NCI-H526 (cell line): ENCODE measurements at regions not wholly inside any gene's neighbourhood (a gene's known extent, or its start where the extent isn't known, plus 50 kb on each side); places are given as distances from the start of the nearest gene placed in this dataset.

ENCODE experiments used
- DNase-seq, 2 experiments: peaks; one replicate each; lab custom pipeline; 2025; lab: John Stamatoyannopoulos, UW

GRCh38 chr9:119092125-119092524 is 277.1 kb downstream of the BRINP1 start:
- no peak for DNase-seq

GRCh38 chr9:119094086-119094485 is 275.1 kb downstream of the BRINP1 start:
- no peak for DNase-seq

GRCh38 chr9:119095072-119095471 is 274.2 kb downstream of the BRINP1 start:
- no peak for DNase-seq

- DNase-seq: no peak
These were observed 268.2 kb downstream of the BRINP1 start for GRCh38 chr9:119101048-119101447.

GRCh38 chr9:119114681-119115080 is 254.6 kb downstream of the BRINP1 start:
- no peak for DNase-seq
